ENCODE measurements at regions not wholly inside any gene's neighbourhood (a gene's known extent, or its start where the extent isn't known, plus 50 kb on each side); places are given as distances from the start of the nearest gene placed in this dataset.

DNA sequence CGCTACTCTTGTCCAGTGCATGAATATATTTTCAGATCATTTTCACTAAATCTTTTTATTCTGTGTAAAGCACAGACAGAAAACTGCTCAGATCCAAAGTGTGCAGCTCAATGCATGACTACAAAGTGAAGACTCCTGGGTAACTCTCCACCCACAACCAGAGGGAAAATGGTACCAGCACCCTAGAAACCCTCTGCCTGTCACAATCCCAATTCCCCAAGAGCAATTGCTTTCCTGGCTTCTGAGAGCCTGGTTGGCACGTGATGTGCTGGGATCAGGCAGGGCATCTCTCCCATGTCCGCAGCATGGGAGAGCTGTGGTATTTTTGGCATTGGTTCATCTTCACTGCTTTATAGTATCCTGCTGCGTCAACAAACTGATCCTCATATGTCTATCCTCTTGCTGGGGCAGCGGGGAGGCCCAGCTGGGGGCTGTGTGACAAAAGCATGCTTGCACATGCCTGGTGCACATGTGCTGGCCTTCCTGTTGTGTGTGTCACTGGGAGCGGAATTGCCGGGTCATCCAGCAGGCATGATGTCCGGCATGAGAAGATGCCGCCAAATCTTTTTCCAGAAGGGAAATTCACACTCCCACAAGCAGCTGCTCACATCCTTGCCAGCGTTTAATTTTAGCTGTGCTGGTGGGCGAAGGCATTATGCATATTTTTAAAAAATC lies 278.9 kb upstream of the FOXF1 start:
- TF ChIP-seq, protein P1, sequence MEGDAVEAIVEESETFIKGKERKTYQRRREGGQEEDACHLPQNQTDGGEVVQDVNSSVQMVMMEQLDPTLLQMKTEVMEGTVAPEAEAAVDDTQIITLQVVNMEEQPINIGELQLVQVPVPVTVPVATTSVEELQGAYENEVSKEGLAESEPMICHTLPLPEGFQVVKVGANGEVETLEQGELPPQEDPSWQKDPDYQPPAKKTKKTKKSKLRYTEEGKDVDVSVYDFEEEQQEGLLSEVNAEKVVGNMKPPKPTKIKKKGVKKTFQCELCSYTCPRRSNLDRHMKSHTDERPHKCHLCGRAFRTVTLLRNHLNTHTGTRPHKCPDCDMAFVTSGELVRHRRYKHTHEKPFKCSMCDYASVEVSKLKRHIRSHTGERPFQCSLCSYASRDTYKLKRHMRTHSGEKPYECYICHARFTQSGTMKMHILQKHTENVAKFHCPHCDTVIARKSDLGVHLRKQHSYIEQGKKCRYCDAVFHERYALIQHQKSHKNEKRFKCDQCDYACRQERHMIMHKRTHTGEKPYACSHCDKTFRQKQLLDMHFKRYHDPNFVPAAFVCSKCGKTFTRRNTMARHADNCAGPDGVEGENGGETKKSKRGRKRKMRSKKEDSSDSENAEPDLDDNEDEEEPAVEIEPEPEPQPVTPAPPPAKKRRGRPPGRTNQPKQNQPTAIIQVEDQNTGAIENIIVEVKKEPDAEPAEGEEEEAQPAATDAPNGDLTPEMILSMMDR (IDR thresholded peaks at IDR 0.05; ENCODE audit: insufficient read depth, low read length) = no peak
- TF ChIP-seq, protein P2, sequence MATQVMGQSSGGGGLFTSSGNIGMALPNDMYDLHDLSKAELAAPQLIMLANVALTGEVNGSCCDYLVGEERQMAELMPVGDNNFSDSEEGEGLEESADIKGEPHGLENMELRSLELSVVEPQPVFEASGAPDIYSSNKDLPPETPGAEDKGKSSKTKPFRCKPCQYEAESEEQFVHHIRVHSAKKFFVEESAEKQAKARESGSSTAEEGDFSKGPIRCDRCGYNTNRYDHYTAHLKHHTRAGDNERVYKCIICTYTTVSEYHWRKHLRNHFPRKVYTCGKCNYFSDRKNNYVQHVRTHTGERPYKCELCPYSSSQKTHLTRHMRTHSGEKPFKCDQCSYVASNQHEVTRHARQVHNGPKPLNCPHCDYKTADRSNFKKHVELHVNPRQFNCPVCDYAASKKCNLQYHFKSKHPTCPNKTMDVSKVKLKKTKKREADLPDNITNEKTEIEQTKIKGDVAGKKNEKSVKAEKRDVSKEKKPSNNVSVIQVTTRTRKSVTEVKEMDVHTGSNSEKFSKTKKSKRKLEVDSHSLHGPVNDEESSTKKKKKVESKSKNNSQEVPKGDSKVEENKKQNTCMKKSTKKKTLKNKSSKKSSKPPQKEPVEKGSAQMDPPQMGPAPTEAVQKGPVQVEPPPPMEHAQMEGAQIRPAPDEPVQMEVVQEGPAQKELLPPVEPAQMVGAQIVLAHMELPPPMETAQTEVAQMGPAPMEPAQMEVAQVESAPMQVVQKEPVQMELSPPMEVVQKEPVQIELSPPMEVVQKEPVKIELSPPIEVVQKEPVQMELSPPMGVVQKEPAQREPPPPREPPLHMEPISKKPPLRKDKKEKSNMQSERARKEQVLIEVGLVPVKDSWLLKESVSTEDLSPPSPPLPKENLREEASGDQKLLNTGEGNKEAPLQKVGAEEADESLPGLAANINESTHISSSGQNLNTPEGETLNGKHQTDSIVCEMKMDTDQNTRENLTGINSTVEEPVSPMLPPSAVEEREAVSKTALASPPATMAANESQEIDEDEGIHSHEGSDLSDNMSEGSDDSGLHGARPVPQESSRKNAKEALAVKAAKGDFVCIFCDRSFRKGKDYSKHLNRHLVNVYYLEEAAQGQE (IDR thresholded peaks at IDR 0.05; ENCODE audit: insufficient replicate concordance, low read depth) = no peak
- TF ChIP-seq GABPA (IDR thresholded peaks at IDR 0.05; ENCODE audit: low read depth) = no peak

All from HL-60 (cell line).